HG02610 (cell line): ENCODE measurements at regions not wholly inside any gene's neighbourhood (a gene's known extent, or its start where the extent isn't known, plus 50 kb on each side); places are given as distances from the start of the nearest gene placed in this dataset.

Experiments
- ATAC-seq: cut with Tn5 transposase; IDR thresholded peaks from one replicate; pipeline ENCODE4 v1.9.1; 2021; ENCODE audit warnings: mild to moderate bottlenecking, moderate library complexity; ENCODE audit not compliant: unreplicated experiment

DNA sequence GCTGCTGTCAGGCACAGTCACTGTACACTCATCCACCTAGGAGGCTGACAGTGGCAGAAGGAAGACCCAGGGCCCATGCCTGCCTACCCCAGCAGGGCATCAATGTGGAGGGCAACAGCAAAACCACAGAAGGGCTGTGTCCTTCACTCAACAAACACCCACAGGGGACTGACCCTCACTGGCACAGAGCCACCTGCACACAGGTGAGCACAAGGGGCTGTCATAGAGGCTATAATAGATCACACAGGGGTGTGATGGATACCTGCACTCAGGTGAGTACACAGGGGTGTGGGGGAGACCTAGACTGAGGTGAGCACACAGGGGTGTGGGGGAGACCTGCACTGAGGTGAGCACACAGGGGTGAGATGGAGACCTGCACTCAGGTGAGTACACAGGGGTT lies 132.8 kb upstream of the TCERG1L start:
- ATAC-seq, result no peak

GRCh38 chr10:131444862-131445461 lies 133.4 kb upstream of the TCERG1L start:
- no peak for ATAC-seq

DNA sequence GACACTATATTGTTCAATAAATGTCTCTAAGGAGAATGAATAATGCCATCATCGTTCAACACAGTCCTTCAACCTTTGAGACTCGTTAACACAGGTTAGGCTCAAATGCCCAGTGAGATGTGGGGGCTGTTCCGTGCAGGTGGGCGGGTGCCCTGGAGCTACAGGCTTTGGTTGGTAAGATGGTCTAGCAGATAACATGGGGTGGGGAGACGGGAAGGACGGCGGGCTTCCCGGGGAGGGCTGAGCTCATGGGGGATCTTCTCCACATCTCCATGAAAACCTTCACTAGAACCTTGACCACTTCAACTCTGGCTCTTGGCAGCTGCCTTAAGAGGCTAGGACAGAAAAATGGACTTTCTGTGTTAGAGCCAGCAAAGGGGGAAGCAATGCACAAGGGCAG lies 134.1 kb upstream of the TCERG1L start:
- ATAC-seq, result no peak

DNA sequence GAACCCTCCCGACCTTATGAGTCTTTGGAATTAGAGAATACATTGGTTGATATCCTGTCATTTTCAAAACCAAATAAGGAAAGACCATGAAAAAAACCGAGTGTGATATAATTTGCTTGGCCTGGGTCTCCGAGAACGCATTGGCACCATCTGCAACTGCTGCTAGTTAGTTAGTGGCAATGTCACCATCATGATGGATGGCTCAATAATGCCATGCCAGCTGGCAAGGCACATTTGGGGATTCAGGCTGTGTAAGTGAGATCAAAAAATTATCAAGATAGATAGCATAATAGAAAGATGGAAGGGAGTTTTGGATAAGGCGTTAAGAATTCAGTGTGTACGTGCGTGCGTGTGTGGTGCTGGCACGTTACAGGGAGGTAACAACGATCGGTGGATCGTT lies 134.7 kb upstream of the TCERG1L start:
- ATAC-seq, result no peak

- no peak for ATAC-seq
Measured at GRCh38 chr10:131448171-131448570, 136.7 kb upstream of the TCERG1L start.

DNA sequence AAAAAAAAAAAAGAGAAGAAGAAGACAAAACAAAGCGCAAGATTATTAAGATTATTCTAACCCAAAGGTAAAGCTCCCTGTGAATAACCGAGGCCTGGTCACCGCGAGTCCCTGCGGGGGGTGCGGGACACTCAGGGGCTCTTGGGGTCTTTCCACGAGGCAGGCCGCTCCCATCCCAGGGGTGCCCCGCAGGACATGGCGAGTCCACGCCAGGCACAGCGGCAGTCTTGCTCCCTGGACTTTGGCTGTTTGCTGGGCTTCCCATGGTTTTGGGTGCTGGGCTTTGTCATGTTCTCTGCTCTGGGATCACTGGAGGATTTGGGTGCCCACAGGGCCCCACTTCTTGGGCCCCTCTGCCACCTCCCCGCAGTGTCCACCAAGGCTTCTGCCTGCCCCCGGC lies 137.4 kb upstream of the TCERG1L start:
- no peak for ATAC-seq

GRCh38 chr10:131450216-131450765 lies 138.8 kb upstream of the TCERG1L start:
- no peak for ATAC-seq

DNA sequence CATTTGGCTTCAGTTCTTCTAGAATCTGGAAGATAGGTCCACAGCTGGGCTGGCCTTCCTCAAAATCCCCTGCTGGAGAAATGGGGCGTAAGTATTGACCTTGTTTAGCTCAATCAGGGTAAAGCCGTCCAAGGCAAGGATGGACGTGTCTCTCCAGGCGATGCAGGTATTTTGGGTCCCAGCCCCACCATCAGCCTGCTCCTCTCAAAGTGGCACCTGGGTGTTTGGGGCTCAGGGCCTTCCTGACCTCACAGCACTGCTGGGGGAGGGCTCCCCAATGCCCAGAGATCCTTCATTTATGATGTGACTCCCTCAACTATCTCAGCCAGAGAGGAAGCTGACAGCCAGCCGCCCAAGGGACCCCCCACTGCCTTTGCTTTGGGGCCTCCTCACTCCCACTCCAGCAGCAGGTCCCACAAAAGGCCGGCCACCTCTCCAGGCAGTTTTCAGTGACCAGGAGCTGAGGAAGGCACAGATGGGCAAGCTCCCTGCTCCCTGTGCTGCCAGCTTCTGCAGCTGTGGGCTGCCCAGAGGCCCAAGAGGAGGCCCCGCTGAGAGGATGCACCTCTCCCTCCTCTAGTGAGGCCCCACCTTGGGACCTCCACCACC lies 140.0 kb upstream of the TCERG1L start:
- no peak for ATAC-seq

- no peak for ATAC-seq
Measured at GRCh38 chr10:131452926-131453720, 141.6 kb upstream of the TCERG1L start.

- ATAC-seq, result no peak
Measured at GRCh38 chr10:131453721-131454634, 142.5 kb upstream of the TCERG1L start.

DNA sequence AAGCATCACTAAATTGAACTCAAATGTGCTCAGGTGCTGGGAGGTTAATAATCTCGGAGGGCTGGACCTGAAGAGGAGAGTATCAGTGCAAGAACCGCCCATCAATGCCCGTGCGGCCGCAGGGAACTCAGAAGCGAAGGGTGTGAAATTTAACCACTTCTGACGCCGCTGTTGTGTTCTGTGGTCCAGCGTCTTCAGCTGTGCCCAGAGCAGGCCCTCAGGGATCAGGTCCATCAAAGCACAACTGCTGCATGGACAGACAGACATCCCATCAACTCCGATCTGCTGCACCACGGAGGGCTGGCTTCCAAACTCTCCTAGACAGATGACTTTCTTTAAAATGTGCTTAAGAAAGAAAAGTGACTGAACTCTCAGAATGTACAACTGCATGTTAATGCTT lies 144.9 kb upstream of the TCERG1L start:
- no peak for ATAC-seq

DNA sequence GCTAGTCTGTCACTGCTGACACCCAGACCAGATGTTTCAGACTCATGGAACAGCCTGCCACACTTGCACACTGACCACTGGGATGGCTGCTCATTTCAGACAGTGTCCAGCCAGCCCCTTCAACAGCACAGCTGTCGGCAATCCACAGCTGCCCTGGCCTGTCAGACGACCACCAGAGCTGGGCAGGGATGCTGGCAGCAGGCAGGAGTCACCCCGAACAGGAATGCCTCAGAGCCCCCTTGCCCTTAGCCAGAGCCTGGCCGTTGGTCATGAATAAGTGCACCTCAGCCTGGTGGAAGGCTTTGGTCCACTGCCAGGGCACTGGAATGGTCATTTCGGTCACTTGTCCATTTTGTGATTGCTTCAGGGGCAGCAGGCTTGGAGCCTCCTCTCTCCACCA lies 149.6 kb upstream of the TCERG1L start:
- ATAC-seq, result no peak

- no peak for ATAC-seq
Measured at GRCh38 chr10:131464789-131465188, 153.3 kb upstream of the TCERG1L start.

DNA sequence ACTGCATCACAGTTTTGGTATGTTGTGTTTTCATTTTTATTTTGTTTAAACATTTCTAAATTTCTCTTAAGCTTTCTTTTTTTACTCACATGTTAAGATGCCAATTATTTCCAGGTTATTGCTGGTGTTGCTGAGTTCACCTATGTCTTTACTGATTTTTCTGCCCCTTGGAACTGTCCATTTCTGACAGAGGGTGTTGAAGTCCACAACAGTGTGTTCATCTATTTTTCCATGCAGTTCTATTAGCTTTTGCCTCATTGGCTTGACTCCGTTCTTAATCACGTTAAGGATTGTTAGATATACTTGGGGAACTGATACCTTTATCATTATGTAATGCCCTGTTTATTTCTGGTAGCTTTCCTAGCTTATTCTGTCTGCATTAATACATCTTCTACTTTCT lies 158.0 kb upstream of the TCERG1L start:
- no peak for ATAC-seq

- ATAC-seq, result no peak
Measured at GRCh38 chr10:131473645-131474044, 162.1 kb upstream of the TCERG1L start.

- no peak for ATAC-seq
Measured at GRCh38 chr10:131474416-131474815, 162.9 kb upstream of the TCERG1L start.

GRCh38 chr10:131475043-131475442 lies 163.5 kb upstream of the TCERG1L start:
- no peak for ATAC-seq

GRCh38 chr10:131475803-131476202 lies 164.3 kb upstream of the TCERG1L start:
- ATAC-seq, result no peak

GRCh38 chr10:131477457-131478121 lies 166.1 kb upstream of the TCERG1L start:
- no peak for ATAC-seq

GRCh38 chr10:131478377-131478989 lies 167.0 kb upstream of the TCERG1L start:
- ATAC-seq, result no peak
